A549 (cell line): ENCODE measurements at regions not wholly inside any gene's neighbourhood (a gene's known extent, or its start where the extent isn't known, plus 50 kb on each side); places are given as distances from the start of the nearest gene placed in this dataset.

Source experiments
- ATAC-seq, 2 experiments: fragments of 200-7000 bp in 1 of 2; fragments of >200 bp in 1 of 2; cut with Nextera tagmentation in 1 of 2; cut with Tn5 transposase in 1 of 2; 3 replicates each; pipeline versions ENCODE4 v1.8.0 to v1.9.1; 2018 to 2020; ENCODE audit warnings: mild to moderate bottlenecking in 1 of 2, moderate library complexity in 1 of 2
- CTCF ChIA-PET: fragments of 300-600 bp; sonication (Branson Sonifier 250); formaldehyde crosslinking; extraction: SDS; loops from one replicate; lab custom pipeline; 2021; ENCODE audit warnings: antibody characterized with exemption, inconsistent platforms; lab: Yijun Ruan, JAX
- POLR2A ChIA-PET: fragments of 350-600 bp; formaldehyde crosslinking; extraction: SDS; loops from one replicate; lab custom pipeline; 2021; ENCODE audit warnings: antibody characterized with exemption, inconsistent platforms; lab: Yijun Ruan, JAX
- DNase-seq, 2 experiments: peaks; one replicate each; pipeline versions ENCODE4 v3.0.0 to v3.0.0-alpha.2; 2011 to 2016; ENCODE audit warnings: low read depth in 1 of 2, low spot score in 1 of 2
- FAIRE-seq: peaks from 2 replicates; lab custom pipeline; 2011; peaks lifted over from hg19 to GRCh38; lab: Jason Lieb, UNC
- H3K27ac ChIP-seq, 2 experiments: fragments of >200 bp; sonication (Bioruptor Twin); formaldehyde crosslinking; 3 replicates each; pipeline ENCODE4 v1.5.1; 2016 to 2017
- H3K4me1 ChIP-seq: fragments of >200 bp; sonication (Bioruptor Twin); formaldehyde crosslinking; 3 replicates; pipeline ENCODE4 v1.6.1; 2016
- H3K4me2 ChIP-seq: fragments of >200 bp; sonication (Bioruptor Twin); formaldehyde crosslinking; 3 replicates; pipeline ENCODE4 v1.6.1; 2016
- H3K4me3 ChIP-seq: fragments of >200 bp; sonication (Bioruptor Twin); formaldehyde crosslinking; 3 replicates; pipeline ENCODE4 v1.5.1; 2016
- H3K9me3 ChIP-seq: fragments of >200 bp; sonication (Bioruptor Twin); formaldehyde crosslinking; 3 replicates; pipeline ENCODE4 v1.6.1; 2016
- CBX8 ChIP-seq: fragments of 200-600 bp; sonication (generic); IDR thresholded peaks from 2 replicates; pipeline ENCODE4 v1.6.1; 2016
- CEBPB ChIP-seq, 2 experiments: fragments of >200 bp in 1 of 2; sonication (Bioruptor Twin) in 1 of 2; formaldehyde crosslinking in 1 of 2; IDR thresholded peaks; 2 replicates each; pipeline ENCODE4 v1.6.1; 2012 to 2016
- CHD2 ChIP-seq: fragments of 150-350 bp; IDR thresholded peaks from 2 replicates; pipeline ENCODE4 v1.6.1; 2014; ENCODE audit warnings: low read length; ENCODE audit not compliant: partially characterized antibody
- CHD4 ChIP-seq: fragments of 200-600 bp; sonication (generic); IDR thresholded peaks from 2 replicates; pipeline ENCODE4 v1.6.1; 2016; ENCODE audit warnings: antibody characterized with exemption, mild to moderate bottlenecking, borderline replicate concordance
- CTCF ChIP-seq: fragments of >200 bp; sonication (Bioruptor Twin); formaldehyde crosslinking; IDR thresholded peaks from 3 replicates; pipeline ENCODE4 v1.5.1; 2016
- E2F6 ChIP-seq: IDR thresholded peaks from 2 replicates; pipeline ENCODE4 v1.6.1; 2012; ENCODE audit warnings: low read depth, borderline replicate concordance
- ELK1 ChIP-seq: fragments of 150-350 bp; IDR thresholded peaks from 2 replicates; pipeline ENCODE4 v1.6.1; 2014; ENCODE audit warnings: low read depth, mild to moderate bottlenecking, low read length
- ESRRA ChIP-seq: fragments of 150-350 bp; IDR thresholded peaks from 2 replicates; pipeline ENCODE4 v1.6.1; 2014; ENCODE audit warnings: mild to moderate bottlenecking, low read length, borderline replicate concordance
- FOSB ChIP-seq: fragments of 250-450 bp; sonication (Bioruptor Pico); IDR thresholded peaks from 2 replicates; pipeline ENCODE4 v1.5.0; 2020; ENCODE audit warnings: mild to moderate bottlenecking, moderate library complexity
- FOSL2 ChIP-seq, 2 experiments: fragments of 450-650 bp in 1 of 2; fragments of >200 bp in 1 of 2; sonication (Bioruptor Twin) in 1 of 2; formaldehyde crosslinking; IDR thresholded peaks; 2 replicates each; pipeline versions ENCODE4 v1.5.0 to v1.6.1; 2016 to 2020; ENCODE audit warnings: mild to moderate bottlenecking in 1 of 2, moderate library complexity in 1 of 2
- GATA3 ChIP-seq: IDR thresholded peaks from 2 replicates; pipeline ENCODE4 v1.6.1; 2012; ENCODE audit warnings: borderline replicate concordance
- JUN ChIP-seq, 2 experiments: fragments of >200 bp; sonication (Bioruptor Twin); formaldehyde crosslinking; IDR thresholded peaks; 2 replicates in 1 of 2; 3 replicates in 1 of 2; pipeline ENCODE4 v1.6.1; 2016 to 2017
- KDM5A ChIP-seq: fragments of 200-600 bp; sonication (generic); IDR thresholded peaks from 2 replicates; pipeline ENCODE4 v1.6.1; 2016; ENCODE audit warnings: antibody characterized with exemption, mild to moderate bottlenecking
- MAZ ChIP-seq: fragments of 150-350 bp; IDR thresholded peaks from 2 replicates; pipeline ENCODE4 v1.6.1; 2014; ENCODE audit warnings: antibody characterized with exemption, low read depth, low read length, borderline replicate concordance
- MYC ChIP-seq: IDR thresholded peaks from 2 replicates; pipeline ENCODE4 v1.6.1; 2012; ENCODE audit warnings: mild to moderate bottlenecking, inconsistent platforms, low read length, improper control_type of control experiment, borderline replicate concordance
- PHF8 ChIP-seq: fragments of 200-600 bp; sonication (generic); IDR thresholded peaks from 2 replicates; pipeline ENCODE4 v1.6.1; 2016; ENCODE audit warnings: low read depth, mild to moderate bottlenecking, antibody characterized with exemption, moderate library complexity, borderline replicate concordance
- POLR2A ChIP-seq: IDR thresholded peaks from 2 replicates; pipeline ENCODE4 v1.6.1; 2012; ENCODE audit warnings: mild to moderate bottlenecking, low read length
- POLR2AphosphoS2 ChIP-seq: conservative IDR thresholded peaks from 2 replicates; pipeline ENCODE4 v1.6.1; 2012; ENCODE audit warnings: low read length, improper control_type of control experiment, inconsistent platforms
- REST ChIP-seq: fragments of 200-600 bp; sonication (generic); IDR thresholded peaks from 2 replicates; pipeline ENCODE4 v1.6.1; 2016; ENCODE audit warnings: antibody characterized with exemption, mild to moderate bottlenecking, moderate library complexity
- ZC3H11A ChIP-seq: fragments of 450-650 bp; IDR thresholded peaks from 2 replicates; pipeline ENCODE4 v1.6.1; 2014; ENCODE audit warnings: antibody characterized with exemption, mild to moderate bottlenecking
- WGBS: methylation state at CpG from one replicate; pipeline ENCODE4 v1.1.6; 2017; ENCODE audit errors: missing lambda C conversion rate; 5-methylcytosine and 5-hydroxymethylcytosine counted together

GRCh38 chr1:38677756-38678155 lies 181.8 kb downstream of the RRAGC start (continued):
- TF ChIP-seq CTCF: no peak
- TF ChIP-seq, all 56 proteins: peak for 0

GRCh38 chr1:38677311-38677710 lies 182.3 kb downstream of the RRAGC start:
- CTCF ChIA-PET: interaction anchor here (0.6 kb wide), 1 partner anchor 480 kb away, joined by 4 read pairs; no protein-coding TSS in a partner anchor

More at GRCh38 chr1:38677311-38677710, 182.3 kb downstream of the RRAGC start:
- Histone ChIP-seq H3K4me3 (no peak overlapping the region), H3K27ac (no peak overlapping the region), H3K4me2 (no peak overlapping the region), H3K9me3 (no peaks in the 10 kb centered on the region), H3K4me1 (no peaks in the 10 kb centered on the region)
- FAIRE-seq: no peak
- WGBS: 34% methylated on average over 5 of the region's 6 CpGs
- no peak for DNase-seq
- ATAC-seq: no peak
- POLR2A ChIA-PET: no interaction called here
- TF ChIP-seq FOSB (CRISPR knock-in tag): no peak
- no peak for TF ChIP-seq GATA3
- no peak for TF ChIP-seq CEBPB (IDR thresholded peaks at IDR 0.05)
- TF ChIP-seq E2F6: no peak
- no peak for TF ChIP-seq CTCF
- no peak for TF ChIP-seq FOSL2 (IDR thresholded peaks at IDR 0.05)
- TF ChIP-seq FOSL2 (CRISPR knock-in tag; IDR thresholded peaks at IDR 0.05): no peak
- no peak for TF ChIP-seq CHD2
- TF ChIP-seq POLR2A: no peak
- no peak for TF ChIP-seq ZC3H11A
- no peak for TF ChIP-seq POLR2AphosphoS2
- TF ChIP-seq JUN (IDR thresholded peaks at IDR 0.05): no peak
- TF ChIP-seq MAZ: no peak
- TF ChIP-seq ESRRA: no peak
- no peak for TF ChIP-seq CBX8
- no peak for TF ChIP-seq CHD4
- no peak for TF ChIP-seq MYC
- no peak for TF ChIP-seq ELK1
- no peak for TF ChIP-seq PHF8
- TF ChIP-seq KDM5A: no peak
- no peak for TF ChIP-seq REST
